SK-N-MC (cell line): ENCODE measurements at regions not wholly inside any gene's neighbourhood (a gene's known extent, or its start where the extent isn't known, plus 50 kb on each side); places are given as distances from the start of the nearest gene placed in this dataset.
A peak's percentile ranks its signal among the peaks of the same experiment; 100 is the strongest.

Source experiments
- DNase-seq: peaks from one replicate; pipeline ENCODE4 v3.0.0-alpha.2; 2011; ENCODE audit warnings: low read depth, low spot score
- H3K27ac ChIP-seq: fragments of 200-600 bp; sonication (generic); 2 replicates; pipeline ENCODE4 v1.5.1; 2016; ENCODE audit warnings: mixed run types
- H3K36me3 ChIP-seq: fragments of 200-600 bp; sonication (generic); 2 replicates; pipeline ENCODE4 v1.6.1; 2017; ENCODE audit warnings: antibody characterized with exemption, low read length, mixed read lengths; ENCODE audit not compliant: insufficient read depth
- H3K4me3 ChIP-seq: fragments of 200-600 bp; sonication (generic); 2 replicates; pipeline ENCODE4 v1.5.1; 2016
- H3K9ac ChIP-seq: fragments of 200-600 bp; sonication (generic); 2 replicates; pipeline ENCODE4 v1.8.0; 2017; ENCODE audit warnings: mixed run types, mixed read lengths; ENCODE audit not compliant: insufficient read length
- H3K9me3 ChIP-seq: fragments of 200-600 bp; sonication (generic); 2 replicates; pipeline ENCODE4 v1.6.1; 2017; ENCODE audit warnings: low read depth, mild to moderate bottlenecking, antibody characterized with exemption, low read length, moderate library complexity, mixed read lengths
- EZH2 ChIP-seq: fragments of 200-600 bp; sonication (generic); IDR thresholded peaks from one replicate; pipeline ENCODE4 v1.6.1; 2017; ENCODE audit warnings: antibody characterized with exemption
- FOXP2 ChIP-seq: optimal IDR thresholded peaks from 2 replicates; pipeline ENCODE3; 2011; ENCODE audit warnings: mild to moderate bottlenecking, moderate library complexity; ENCODE audit not compliant: insufficient read depth; ENCODE audit errors: extremely low read length, control extremely low read depth
- POLR2AphosphoS5 ChIP-seq: IDR thresholded peaks from 2 replicates; pipeline ENCODE4 v1.6.1; 2012; ENCODE audit warnings: mild to moderate bottlenecking, low read depth, low read length, borderline replicate concordance

DNA sequence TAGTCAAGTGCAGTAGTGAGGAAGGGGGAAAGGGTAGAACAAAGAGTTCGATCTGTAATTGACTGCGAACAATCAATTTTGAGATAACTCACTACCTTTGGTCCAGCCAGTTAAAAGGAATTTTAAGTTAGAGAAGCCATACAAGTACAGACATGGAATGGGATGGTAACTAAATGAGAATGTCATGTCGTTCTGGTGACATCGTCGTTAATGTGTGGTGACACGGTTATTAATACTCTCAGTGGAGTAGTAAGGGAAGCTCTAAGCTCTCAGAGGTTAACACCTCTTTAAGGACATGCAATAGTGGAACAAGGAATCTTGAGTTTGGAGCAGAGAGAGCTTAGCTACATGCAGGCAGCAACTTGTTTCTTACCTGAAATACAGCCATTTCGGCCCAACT, 154.9 kb upstream of the KLF12 start:
- Histone ChIP-seq H3K27ac (no peak overlapping the region), H3K9ac (no peak overlapping the region), H3K4me3 (no peak overlapping the region), H3K9me3 (no peaks in the 10 kb centered on the region), H3K36me3 (no peaks in the 10 kb centered on the region)
- DNase-seq = no peak
- TF ChIP-seq FOXP2 = no peak
- no peak for TF ChIP-seq POLR2AphosphoS5
- no peak for TF ChIP-seq EZH2

DNA sequence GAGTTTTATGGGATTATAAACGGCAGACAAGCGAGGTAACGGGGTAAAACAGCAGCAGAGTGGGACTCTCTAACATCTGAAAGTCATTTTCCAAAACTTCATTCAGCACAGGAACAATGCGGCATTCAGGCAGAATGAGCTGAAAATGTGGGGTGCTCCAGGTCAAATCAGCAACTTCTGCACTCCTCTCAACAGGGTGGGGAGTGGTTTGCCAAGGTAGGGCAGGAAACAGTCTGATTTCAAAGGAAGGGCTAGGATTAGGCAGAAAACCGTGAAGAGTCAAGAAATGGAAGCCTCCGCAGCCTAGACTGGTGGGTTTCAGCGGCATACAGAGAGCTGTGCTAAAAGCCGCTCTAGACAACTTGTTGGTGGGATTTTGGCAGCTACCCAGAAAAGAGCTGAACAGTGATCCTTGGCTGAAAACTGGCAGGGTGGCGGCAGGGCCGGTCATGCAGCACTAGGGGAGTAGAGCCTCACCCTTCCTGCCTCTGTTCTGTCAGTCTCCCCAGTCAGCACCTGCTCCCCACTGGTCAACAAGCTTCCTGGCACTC, 154.2 kb upstream of the KLF12 start:
- H3K9me3 ChIP-seq = no peaks in the 10 kb centered on the region
- DNase-seq = no peak
- peak overlapping the region; percentile 76 for H3K4me3 ChIP-seq
- H3K36me3 ChIP-seq = no peaks in the 10 kb centered on the region
- TF ChIP-seq EZH2 = no peak
- no peak overlapping the region for H3K9ac ChIP-seq
- peak overlapping the region; percentile 13; the same call in 1 of the 2 replicates for H3K27ac ChIP-seq

DNA sequence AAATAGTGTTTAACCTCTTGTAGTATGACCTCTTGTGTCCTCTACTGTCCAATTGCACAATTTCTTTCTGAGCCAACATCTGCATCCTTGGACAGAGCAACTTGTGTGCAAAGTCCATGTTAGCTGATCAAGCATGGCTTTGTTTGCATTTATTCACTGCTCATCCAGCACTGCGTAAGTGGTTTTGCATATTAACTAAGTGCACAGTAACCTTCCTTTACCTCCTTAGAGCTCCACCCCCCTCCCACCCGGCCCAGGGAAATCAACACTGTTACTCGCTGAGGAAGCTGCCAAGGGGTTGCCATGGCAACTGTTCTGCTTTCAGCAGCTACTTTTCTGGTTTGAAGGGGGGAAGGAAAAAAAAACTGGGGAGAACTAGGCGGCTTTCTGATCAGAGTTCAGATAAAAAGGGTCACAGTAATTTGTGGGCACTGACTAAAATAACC, 153.5 kb upstream of the KLF12 start:
- H3K36me3 ChIP-seq = no peaks in the 10 kb centered on the region
- peak overlapping the region; percentile 76 for H3K4me3 ChIP-seq
- no peak overlapping the region for H3K27ac ChIP-seq
- H3K9ac ChIP-seq = no peak overlapping the region
- no peaks in the 10 kb centered on the region for H3K9me3 ChIP-seq
- peak; percentile 48 for DNase-seq
- TF ChIP-seq FOXP2 (no peak), POLR2AphosphoS5 (no peak), EZH2 (no peak)

DNA sequence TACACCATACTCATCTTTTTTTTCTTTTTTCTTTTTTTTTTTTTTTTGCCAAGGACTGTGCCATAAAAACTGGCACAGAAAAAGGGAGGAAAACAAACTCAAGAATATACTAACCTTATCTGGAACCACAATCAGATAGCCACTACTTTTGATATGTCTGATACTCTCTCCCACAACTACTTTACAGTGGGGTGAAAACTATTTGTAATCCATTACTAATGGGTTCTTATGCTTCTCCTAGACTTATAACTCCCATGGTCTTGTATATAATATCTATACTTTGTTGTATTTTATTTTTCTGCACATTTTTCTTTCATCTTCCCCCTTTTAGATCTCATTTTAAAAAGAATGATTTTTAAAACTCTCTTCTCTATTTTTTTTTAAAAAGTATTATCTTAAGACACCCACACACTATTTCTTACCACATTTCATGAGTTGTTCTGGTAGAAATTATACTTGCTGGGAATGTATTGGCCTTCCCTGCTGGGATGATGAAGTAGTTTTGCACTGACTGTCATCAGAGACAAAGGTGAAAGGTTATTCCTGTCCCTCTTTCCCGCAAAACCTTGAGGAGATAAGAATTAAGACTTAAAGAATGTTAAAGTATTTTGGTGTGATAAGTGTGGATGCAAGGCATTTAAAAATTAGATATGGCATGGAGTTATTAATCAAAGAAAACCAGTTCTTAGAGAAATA, 146.7 kb upstream of the KLF12 start:
- DNase-seq = no peak
- Histone ChIP-seq H3K36me3 (no peaks in the 10 kb centered on the region), H3K4me3 (no peak overlapping the region), H3K9me3 (no peaks in the 10 kb centered on the region), H3K9ac (no peak overlapping the region), H3K27ac (no peak overlapping the region)
- TF ChIP-seq FOXP2 (no peak), EZH2 (no peak), POLR2AphosphoS5 (no peak)

DNA sequence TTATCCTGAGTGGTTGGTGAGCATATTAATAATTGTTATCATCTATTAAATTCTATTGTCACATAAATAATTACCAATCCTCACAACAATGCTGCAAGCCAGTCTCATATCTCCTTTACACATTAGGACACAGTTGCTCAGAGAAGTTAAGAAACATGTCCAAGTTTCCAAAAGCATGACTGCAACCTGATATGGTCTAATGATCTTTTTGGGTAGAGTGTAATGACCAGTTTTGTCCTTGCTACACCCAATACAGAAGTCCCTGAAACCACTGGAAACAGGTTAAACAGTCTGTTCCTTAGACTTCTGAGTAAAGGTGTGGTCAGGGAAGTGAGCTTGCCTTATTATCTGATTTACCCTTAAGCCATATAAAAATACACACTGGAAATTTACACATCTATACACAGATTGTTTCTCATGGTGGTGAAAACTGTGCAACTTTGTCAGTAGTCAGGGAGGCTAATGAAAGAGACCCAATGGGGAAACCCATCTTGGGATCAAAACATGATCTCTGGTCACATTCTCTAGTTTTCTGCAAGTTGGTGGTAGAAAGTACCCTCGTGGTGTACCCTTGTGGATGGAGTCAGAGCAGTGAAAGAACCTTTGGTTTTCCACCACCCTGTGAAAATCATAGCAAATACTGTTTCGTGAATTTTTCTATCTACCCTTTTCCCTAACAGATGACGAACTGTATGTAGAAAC, 146.0 kb upstream of the KLF12 start:
- no peak for TF ChIP-seq EZH2
- no peak for TF ChIP-seq FOXP2
- no peak for TF ChIP-seq POLR2AphosphoS5
- no peak for DNase-seq
- no peak overlapping the region for H3K9ac ChIP-seq
- no peaks in the 10 kb centered on the region for H3K36me3 ChIP-seq
- H3K4me3 ChIP-seq = no peak overlapping the region
- no peak overlapping the region for H3K27ac ChIP-seq
- H3K9me3 ChIP-seq = no peaks in the 10 kb centered on the region

DNA sequence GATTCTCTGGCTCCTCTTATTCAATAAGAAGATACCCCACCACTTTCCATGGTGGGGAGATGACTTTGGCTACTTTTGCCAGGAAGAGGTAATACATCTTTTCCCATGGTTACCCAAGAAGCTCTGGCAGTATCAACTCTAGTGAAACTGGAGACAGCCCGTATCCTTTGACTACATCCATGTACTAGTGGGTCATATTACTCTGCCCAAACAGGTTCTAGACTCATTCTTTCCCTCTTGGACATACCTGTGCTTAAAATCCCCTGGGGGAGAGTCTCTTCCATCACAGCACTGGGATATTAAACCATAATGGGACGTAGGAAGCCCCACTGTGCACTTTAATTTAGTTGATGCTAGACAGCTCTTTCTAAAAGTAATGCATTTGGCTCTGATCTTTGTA, 144.7 kb upstream of the KLF12 start:
- Histone ChIP-seq H3K4me3 (no peak overlapping the region), H3K27ac (no peak overlapping the region), H3K36me3 (no peaks in the 10 kb centered on the region), H3K9ac (no peak overlapping the region), H3K9me3 (no peaks in the 10 kb centered on the region)
- no peak for TF ChIP-seq EZH2
- no peak for TF ChIP-seq POLR2AphosphoS5
- no peak for TF ChIP-seq FOXP2
- DNase-seq = no peak

DNA sequence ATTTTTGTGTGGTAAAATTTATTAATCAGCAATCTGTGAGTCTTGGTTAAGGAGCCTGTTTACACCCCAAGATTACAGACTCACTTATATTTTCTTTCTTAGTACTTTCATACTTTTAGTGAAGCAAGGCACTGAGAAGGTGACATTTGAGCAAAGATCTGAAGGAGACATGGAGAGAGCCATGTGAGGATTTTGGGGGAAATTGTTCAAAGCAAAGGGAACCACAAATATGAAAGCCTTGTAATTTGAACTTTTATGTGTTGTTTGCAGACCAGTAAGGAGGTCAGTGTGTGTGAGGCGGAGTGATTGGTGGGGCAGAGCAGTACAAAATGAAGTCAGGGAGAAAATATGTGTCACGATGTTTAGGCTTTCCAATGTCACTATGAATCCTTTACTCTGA, 140.7 kb upstream of the KLF12 start:
- Histone ChIP-seq H3K4me3 (no peak overlapping the region), H3K9ac (no peak overlapping the region), H3K36me3 (no peaks in the 10 kb centered on the region), H3K27ac (no peak overlapping the region), H3K9me3 (no peaks in the 10 kb centered on the region)
- TF ChIP-seq POLR2AphosphoS5 (no peak), FOXP2 (no peak), EZH2 (no peak)
- DNase-seq = no peak

DNA sequence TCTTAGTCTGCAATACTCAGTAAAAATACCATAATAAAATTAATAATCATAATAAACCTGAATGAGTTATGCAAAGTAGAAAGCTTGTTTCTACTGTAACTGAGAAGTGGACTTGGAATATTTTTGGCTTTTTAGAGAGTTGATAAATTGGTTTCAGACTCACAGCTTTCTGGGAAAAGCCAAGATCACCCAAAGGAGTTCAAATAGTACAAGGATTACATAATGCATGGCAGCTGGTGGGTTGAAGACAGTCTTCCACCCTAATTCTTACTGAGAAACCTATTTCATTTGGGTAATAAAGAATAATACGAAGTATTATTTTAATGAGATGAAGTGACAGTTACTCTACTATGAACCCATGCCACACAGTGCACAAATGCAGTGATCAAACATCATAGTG, 139.4 kb upstream of the KLF12 start:
- Histone ChIP-seq H3K36me3 (no peaks in the 10 kb centered on the region), H3K4me3 (no peak overlapping the region), H3K9me3 (no peaks in the 10 kb centered on the region), H3K27ac (no peak overlapping the region), H3K9ac (no peak overlapping the region)
- TF ChIP-seq FOXP2 (no peak), EZH2 (no peak), POLR2AphosphoS5 (no peak)
- DNase-seq = no peak

DNA sequence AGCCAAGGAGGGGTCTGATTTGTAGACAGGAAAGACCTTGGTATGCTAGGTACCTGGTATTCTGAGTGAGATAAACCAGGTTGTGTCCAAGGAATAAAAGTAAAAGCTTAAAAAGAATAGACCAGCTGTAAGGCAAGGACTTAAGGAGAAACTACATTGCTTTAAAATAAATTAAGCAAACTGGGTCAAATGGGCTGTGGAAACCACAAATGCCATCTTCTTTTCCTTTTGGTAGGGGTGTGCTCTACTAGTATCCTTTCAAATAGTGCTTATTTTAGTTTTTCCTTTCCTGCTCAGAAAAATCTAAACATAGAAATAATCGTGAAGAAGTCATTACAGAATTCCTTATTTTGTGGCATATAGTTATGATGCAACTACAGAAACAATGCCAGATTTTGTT, 138.6 kb upstream of the KLF12 start:
- Histone ChIP-seq H3K36me3 (no peaks in the 10 kb centered on the region), H3K9me3 (no peaks in the 10 kb centered on the region), H3K27ac (no peak overlapping the region), H3K4me3 (no peak overlapping the region), H3K9ac (no peak overlapping the region)
- no peak for DNase-seq
- TF ChIP-seq EZH2 (no peak), POLR2AphosphoS5 (no peak), FOXP2 (no peak)
